H9 (cell line): ENCODE measurements at regions not wholly inside any gene's neighbourhood (a gene's known extent, or its start where the extent isn't known, plus 50 kb on each side); places are given as distances from the start of the nearest gene placed in this dataset.

Experiments used
- DNase-seq: peaks from one replicate; pipeline ENCODE4 v3.0.0-alpha.2; 2017
- H2AFZ ChIP-seq: one replicate; pipeline ENCODE4 v1.6.1; 2013; ENCODE audit warnings: mild to moderate bottlenecking, low read length, control low read depth, moderate library complexity
- H2AK5ac ChIP-seq: 2 replicates; pipeline ENCODE4 v1.6.1; 2013; ENCODE audit warnings: low read length, control low read depth, mixed read lengths; ENCODE audit not compliant: insufficient read length
- H2BK120ac ChIP-seq: one replicate; pipeline ENCODE4 v1.6.1; 2013; ENCODE audit warnings: low read depth, mild to moderate bottlenecking, low read length, control low read depth, inconsistent platforms; ENCODE audit not compliant: poor library complexity, severe bottlenecking
- H2BK12ac ChIP-seq: 2 replicates; pipeline ENCODE4 v1.6.1; 2013; ENCODE audit warnings: low read length, control low read depth, mixed read lengths, low read depth; ENCODE audit not compliant: insufficient read length
- H2BK15ac ChIP-seq: 2 replicates; pipeline ENCODE4 v1.6.1; 2013; ENCODE audit warnings: low read depth, low read length, control low read depth
- H2BK20ac ChIP-seq: one replicate; pipeline ENCODE4 v1.6.1; 2013; ENCODE audit warnings: low read depth, mild to moderate bottlenecking, low read length, control low read depth, inconsistent platforms; ENCODE audit not compliant: poor library complexity, severe bottlenecking
- H2BK5ac ChIP-seq: 2 replicates; pipeline ENCODE4 v1.6.1; 2013; ENCODE audit warnings: low read length, control low read depth, mixed read lengths; ENCODE audit not compliant: insufficient read length
- H3K14ac ChIP-seq: 2 replicates; pipeline ENCODE4 v1.6.1; 2013; ENCODE audit warnings: low read length, control low read depth; ENCODE audit not compliant: insufficient read depth
- H3K18ac ChIP-seq: 2 replicates; pipeline ENCODE4 v1.6.1; 2013; ENCODE audit warnings: low read depth, mild to moderate bottlenecking, mixed read lengths, low read length, control low read depth; ENCODE audit not compliant: insufficient read length
- H3K23ac ChIP-seq: 2 replicates; pipeline ENCODE4 v1.6.1; 2013; ENCODE audit warnings: low read length, control low read depth, mixed read lengths, low read depth; ENCODE audit not compliant: insufficient read length
- H3K23me2 ChIP-seq: 2 replicates; pipeline ENCODE4 v1.6.1; 2013; ENCODE audit warnings: low read depth, mild to moderate bottlenecking, mixed read lengths, low read length, control low read depth; ENCODE audit not compliant: insufficient read length, poor library complexity, severe bottlenecking
- H3K27ac ChIP-seq: 2 replicates; pipeline ENCODE4 v1.5.1; 2013; ENCODE audit warnings: low read length, control low read depth, mixed read lengths, low read depth; ENCODE audit not compliant: insufficient read length
- H3K27me3 ChIP-seq: 2 replicates; pipeline ENCODE4 v1.6.1; 2013; ENCODE audit warnings: low read length, control low read depth, inconsistent platforms; ENCODE audit not compliant: insufficient read depth
- H3K4ac ChIP-seq: 2 replicates; pipeline ENCODE4 v1.6.1; 2013; ENCODE audit warnings: low read depth, mild to moderate bottlenecking, control low read depth, inconsistent platforms, low read length, moderate library complexity
- H3K4me1 ChIP-seq: 2 replicates; pipeline ENCODE4 v1.6.1; 2013; ENCODE audit warnings: low read length, control low read depth, inconsistent platforms; ENCODE audit not compliant: insufficient read depth
- H3K4me2 ChIP-seq: 2 replicates; pipeline ENCODE4 v1.6.1; 2013; ENCODE audit warnings: low read length, control low read depth, mixed read lengths; ENCODE audit not compliant: insufficient read length, insufficient read depth
- H3K56ac ChIP-seq: 2 replicates; pipeline ENCODE4 v1.6.1; 2013; ENCODE audit warnings: low read depth, mild to moderate bottlenecking, mixed read lengths, low read length, control low read depth; ENCODE audit not compliant: insufficient read length
- H3K79me1 ChIP-seq: 2 replicates; pipeline ENCODE4 v1.6.1; 2013; ENCODE audit warnings: low read depth, mild to moderate bottlenecking, moderate library complexity, low read length, control low read depth, inconsistent platforms; ENCODE audit not compliant: insufficient read depth, poor library complexity, severe bottlenecking
- H3K79me2 ChIP-seq: 2 replicates; pipeline ENCODE4 v1.6.1; 2013; ENCODE audit warnings: low read length, control low read depth, inconsistent platforms; ENCODE audit not compliant: insufficient read depth
- H3K9ac ChIP-seq: 2 replicates; pipeline ENCODE4 v1.6.1; 2013; ENCODE audit warnings: low read length, control low read depth, mixed read lengths; ENCODE audit not compliant: insufficient read length; ENCODE audit errors: extremely low read depth
- H3K9me3 ChIP-seq: one replicate; pipeline ENCODE4 v1.6.1; 2013; ENCODE audit warnings: low read depth, low read length, inconsistent platforms; ENCODE audit not compliant: control insufficient read depth
- H3T11ph ChIP-seq: one replicate; pipeline ENCODE4 v1.6.1; 2013; ENCODE audit warnings: mild to moderate bottlenecking, low read length, control low read depth, inconsistent platforms
- H4K20me1 ChIP-seq: one replicate; pipeline ENCODE4 v1.6.1; 2013; ENCODE audit not compliant: control insufficient read depth, insufficient read length, insufficient read depth
- H4K5ac ChIP-seq: 2 replicates; pipeline ENCODE4 v1.6.1; 2013; ENCODE audit warnings: low read depth, mild to moderate bottlenecking, mixed read lengths, low read length, control low read depth; ENCODE audit not compliant: insufficient read length
- H4K8ac ChIP-seq: replicated peaks from 2 replicates; pipeline ENCODE4 v1.6.1; 2013; ENCODE audit warnings: low read length, control low read depth, mixed read lengths, low read depth; ENCODE audit not compliant: insufficient read length
- H4K91ac ChIP-seq: 2 replicates; pipeline ENCODE4 v1.6.1; 2013; ENCODE audit warnings: low read depth, mild to moderate bottlenecking, moderate library complexity, mixed read lengths, low read length, control low read depth; ENCODE audit not compliant: insufficient read length
- H3K27ac Mint-ChIP-seq, 3 experiments: 2 replicates in 2 of 3; 3 replicates in 1 of 3; pipeline ENCODE4 v1.8.0; 2020 to 2021; ENCODE audit warnings: mixed read lengths in 3 of 3, mild to moderate bottlenecking in 1 of 3, moderate library complexity in 1 of 3
- H3K27me3 Mint-ChIP-seq: 2 replicates; pipeline ENCODE4 v1.8.0; 2021; ENCODE audit warnings: low read depth, mild to moderate bottlenecking, moderate library complexity, mixed read lengths
- H3K36me3 Mint-ChIP-seq, 3 experiments: 2 replicates in 2 of 3; 3 replicates in 1 of 3; pipeline ENCODE4 v1.8.0; 2020 to 2021; ENCODE audit warnings: low read depth in 3 of 3, mixed read lengths in 3 of 3; ENCODE audit not compliant: insufficient read depth in 1 of 3
- H3K4me1 Mint-ChIP-seq, 2 experiments: 2 replicates each; pipeline ENCODE4 v1.8.0; 2020; ENCODE audit warnings: mixed read lengths in 2 of 2
- H3K4me3 Mint-ChIP-seq, 2 experiments: 2 replicates in 1 of 2; 3 replicates in 1 of 2; pipeline ENCODE4 v1.8.0; 2020 to 2021; ENCODE audit warnings: mild to moderate bottlenecking in 2 of 2, mixed read lengths in 2 of 2, moderate library complexity in 1 of 2
- H3K9me3 Mint-ChIP-seq, 2 experiments: 2 replicates in 1 of 2; 3 replicates in 1 of 2; pipeline ENCODE4 v1.8.0; 2020; ENCODE audit warnings: mild to moderate bottlenecking in 2 of 2, mixed read lengths in 2 of 2, moderate library complexity in 1 of 2
- CTCF ChIP-seq: fragments of 200-600 bp; sonication (generic); conservative IDR thresholded peaks from 3 replicates; pipeline ENCODE4 v1.8.0; 2021; ENCODE audit warnings: antibody characterized with exemption, mild to moderate bottlenecking
- WGBS: extraction: QIAGEN DNeasy Blood & Tissue Kit; methylation state at CpG from one replicate; pipeline ENCODE4 v1.1.7; 2013; ENCODE audit warnings: missing lambda C conversion rate, low lambda C conversion rate, mixed read lengths; ENCODE audit not compliant: insufficient read length; ENCODE audit errors: extremely low coverage; 5-methylcytosine and 5-hydroxymethylcytosine counted together

GRCh38 chr13:90564566-90564965 is 782.9 kb upstream of the MIR17HG start:
- no peak overlapping the region for H4K91ac ChIP-seq
- DNase-seq: no peak
- no peak overlapping the region for H4K8ac ChIP-seq
- H3K27ac ChIP-seq: no peak overlapping the region
- Mint-ChIP-seq H3K27ac (no peak overlapping the region), H3K4me3 (no peak overlapping the region), H3K27me3 (no peaks in the 10 kb centered on the region), H3K9me3 (no peaks in the 10 kb centered on the region), H3K4me1 (0 out of 4 replicates have a peak, but pooled peaks cover 2% of the 10 kb centered on the region in 2 experiments), H3K36me3 (no peaks in the 10 kb centered on the region; a peak in 1 of 7 replicates)
- no peak overlapping the region for H2BK15ac ChIP-seq
- no CpG with 5 or more reads among the region's 1 CpG for WGBS
- H3K27me3 ChIP-seq: no peaks in the 10 kb centered on the region
- H2BK120ac ChIP-seq: no peak overlapping the region
- no peak overlapping the region for H3K14ac ChIP-seq
- no peak overlapping the region for H2BK12ac ChIP-seq
- no peak overlapping the region for H3K18ac ChIP-seq
- H2AFZ ChIP-seq: no peak overlapping the region
- H3K79me1 ChIP-seq: no peaks in the 10 kb centered on the region
- no peak overlapping the region for H3T11ph ChIP-seq
- H3K23ac ChIP-seq: no peak overlapping the region
- H3K9me3 ChIP-seq: no peaks in the 10 kb centered on the region
- no peak overlapping the region for H2BK20ac ChIP-seq
- no peaks in the 10 kb centered on the region for H4K20me1 ChIP-seq
- no peak overlapping the region for H2BK5ac ChIP-seq
- H3K23me2 ChIP-seq: no peaks in the 10 kb centered on the region
- no peak overlapping the region for H2AK5ac ChIP-seq
- H3K9ac ChIP-seq: no peak overlapping the region
- no peaks in the 10 kb centered on the region for H3K79me2 ChIP-seq
- H3K56ac ChIP-seq: no peak overlapping the region
- no peaks in the 10 kb centered on the region for H3K4me1 ChIP-seq
- no peak overlapping the region for H3K4ac ChIP-seq
- no peak overlapping the region for H3K4me2 ChIP-seq
- no peak for TF ChIP-seq CTCF
- no peak overlapping the region for H4K5ac ChIP-seq
